Testis (tissue), 2 donors: ENCODE measurements at regions not wholly inside any gene's neighbourhood (a gene's known extent, or its start where the extent isn't known, plus 50 kb on each side); places are given as distances from the start of the nearest gene placed in this dataset.

ENCODE experiments used
- DNase-seq: peaks from one replicate; pipeline ENCODE4 v3.0.0-alpha.2; 2019
- H3K27ac ChIP-seq, 2 donors: fragments of 200-600 bp; sonication (generic); one replicate each; pipeline ENCODE4 v1.5.1; 2019
- H3K27me3 ChIP-seq: fragments of 200-600 bp; sonication (generic); one replicate; pipeline ENCODE4 v1.5.1; 2019
- H3K36me3 ChIP-seq: fragments of 200-600 bp; sonication (generic); one replicate; pipeline ENCODE4 v1.5.1; 2017; ENCODE audit warnings: low read depth; ENCODE audit errors: missing control alignments
- H3K4me1 ChIP-seq: fragments of 200-600 bp; sonication (generic); one replicate; pipeline ENCODE4 v1.5.1; 2019
- H3K4me3 ChIP-seq, 2 donors: fragments of 200-600 bp; sonication (generic); one replicate each; pipeline ENCODE4 v1.5.1; 2017 to 2019
- H3K9me3 ChIP-seq: fragments of 200-600 bp; sonication (generic); one replicate; pipeline ENCODE4 v1.5.1; 2017
- POLR2A ChIP-seq: fragments of 450-650 bp; IDR thresholded peaks from one replicate; pipeline ENCODE4 v1.6.1; 2017; ENCODE audit warnings: antibody characterized with exemption, mild to moderate bottlenecking, moderate library complexity
- WGBS, 2 donors: methylation state at CpG; one replicate each; pipeline ENCODE4 v1.1.5; 2018; 5-methylcytosine and 5-hydroxymethylcytosine counted together
- intact Hi-C: fragments of 100-400 bp; cut with DNase I; formaldehyde crosslinking; loops from one replicate; pipeline ENCODE4 v1.15.1; 2023; ENCODE audit warnings: low total_unique reads
- TF ChIP-seq, protein P1 (sequence below), 3 experiments: fragments of 450-650 bp in 2 of 3; fragments of 200-600 bp in 1 of 3; sonication (generic) in 1 of 3; IDR thresholded peaks; one replicate each; pipeline ENCODE4 v1.5.1; 2016 to 2019; ENCODE audit warnings: antibody characterized with exemption in 3 of 3, mild to moderate bottlenecking in 2 of 3, moderate library complexity in 1 of 3

GRCh38 chr4:38381788-38382187 lies 282.2 kb upstream of the KLF3 start:
- intact Hi-C loops = no loop called here
- no peaks in the 10 kb centered on the region for H3K9me3 ChIP-seq
- 70 to 72% methylated on average over 6 of the region's 6 CpGs for WGBS, 2 donors
- no peak overlapping the region for H3K4me3 ChIP-seq
- peak; percentile 26 for DNase-seq
- H3K27ac ChIP-seq = no peak overlapping the region
- no peaks in the 10 kb centered on the region for H3K36me3 ChIP-seq
- no peaks in the 10 kb centered on the region for H3K27me3 ChIP-seq
- TF ChIP-seq, protein P1, sequence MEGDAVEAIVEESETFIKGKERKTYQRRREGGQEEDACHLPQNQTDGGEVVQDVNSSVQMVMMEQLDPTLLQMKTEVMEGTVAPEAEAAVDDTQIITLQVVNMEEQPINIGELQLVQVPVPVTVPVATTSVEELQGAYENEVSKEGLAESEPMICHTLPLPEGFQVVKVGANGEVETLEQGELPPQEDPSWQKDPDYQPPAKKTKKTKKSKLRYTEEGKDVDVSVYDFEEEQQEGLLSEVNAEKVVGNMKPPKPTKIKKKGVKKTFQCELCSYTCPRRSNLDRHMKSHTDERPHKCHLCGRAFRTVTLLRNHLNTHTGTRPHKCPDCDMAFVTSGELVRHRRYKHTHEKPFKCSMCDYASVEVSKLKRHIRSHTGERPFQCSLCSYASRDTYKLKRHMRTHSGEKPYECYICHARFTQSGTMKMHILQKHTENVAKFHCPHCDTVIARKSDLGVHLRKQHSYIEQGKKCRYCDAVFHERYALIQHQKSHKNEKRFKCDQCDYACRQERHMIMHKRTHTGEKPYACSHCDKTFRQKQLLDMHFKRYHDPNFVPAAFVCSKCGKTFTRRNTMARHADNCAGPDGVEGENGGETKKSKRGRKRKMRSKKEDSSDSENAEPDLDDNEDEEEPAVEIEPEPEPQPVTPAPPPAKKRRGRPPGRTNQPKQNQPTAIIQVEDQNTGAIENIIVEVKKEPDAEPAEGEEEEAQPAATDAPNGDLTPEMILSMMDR (IDR thresholded peaks at IDR 0.05) = no peak
- no peak for TF ChIP-seq POLR2A
- peaks cover 14% of the 10 kb centered on the region for H3K4me1 ChIP-seq

DNA sequence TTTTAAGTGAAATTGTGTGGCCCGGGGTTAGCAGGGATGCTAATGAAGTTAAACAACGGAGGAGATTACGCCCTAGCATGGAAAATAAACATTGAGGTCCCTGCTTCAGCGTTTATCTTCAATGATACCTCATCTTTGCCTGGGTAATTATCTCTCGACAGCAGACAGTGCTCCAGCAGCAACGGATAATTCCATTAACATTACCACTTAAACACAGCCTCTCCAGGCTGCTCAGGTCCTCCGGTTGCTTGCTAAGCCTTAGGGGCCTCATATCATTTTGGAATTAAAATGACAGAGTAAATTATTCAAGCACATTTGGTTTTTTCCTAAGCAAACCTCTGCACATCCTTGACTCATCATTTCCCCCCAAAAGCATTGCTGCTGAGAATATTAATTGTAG lies 281.5 kb upstream of the KLF3 start:
- H3K27ac ChIP-seq = no peak overlapping the region
- 64 to 67% methylated on average over 7 of the region's 7 CpGs for WGBS, 2 donors

GRCh38 chr4:38383646-38384121 lies 280.3 kb upstream of the KLF3 start:
- Histone ChIP-seq H3K4me1 (peaks cover 22% of the 10 kb centered on the region), H3K36me3 (no peaks in the 10 kb centered on the region), H3K27ac (no peak overlapping the region), H3K27me3 (no peaks in the 10 kb centered on the region), H3K9me3 (no peaks in the 10 kb centered on the region), H3K4me3 (no peak overlapping the region)
- no peak for DNase-seq
- intact Hi-C loops = no loop called here
- TF ChIP-seq, protein P1 (IDR thresholded peaks at IDR 0.05) = no peak
- no peak for TF ChIP-seq POLR2A
- WGBS, 2 donors = 50 to 56% methylated on average over 3 of the region's 3 CpGs

More for the DNA sequence above, 281.5 kb upstream of the KLF3 start:
- intact Hi-C loops = no loop called here
- Histone ChIP-seq H3K4me3 (no peak overlapping the region), H3K4me1 (peaks cover 17% of the 10 kb centered on the region), H3K36me3 (no peaks in the 10 kb centered on the region), H3K9me3 (no peaks in the 10 kb centered on the region), H3K27me3 (no peaks in the 10 kb centered on the region)
- DNase-seq = no peak
- no peak for TF ChIP-seq POLR2A
- TF ChIP-seq, protein P1 (IDR thresholded peaks at IDR 0.05) = no peak

GRCh38 chr4:38385093-38386004 lies 278.6 kb upstream of the KLF3 start:
- intact Hi-C loops = no loop called here
- no peak for DNase-seq
- no peaks in the 10 kb centered on the region for H3K36me3 ChIP-seq
- H3K27me3 ChIP-seq = no peaks in the 10 kb centered on the region
- TF ChIP-seq, protein P1 (IDR thresholded peaks at IDR 0.05) = no peak
- no peak for TF ChIP-seq POLR2A
- no peaks in the 10 kb centered on the region for H3K9me3 ChIP-seq
- no peak overlapping the region for H3K27ac ChIP-seq
- H3K4me1 ChIP-seq = peaks cover 22% of the 10 kb centered on the region
- no peak overlapping the region for H3K4me3 ChIP-seq
- 65 to 67% methylated on average over 6 of the region's 6 CpGs for WGBS, 2 donors
